C4-2B (cell line): ENCODE measurements at regions not wholly inside any gene's neighbourhood (a gene's known extent, or its start where the extent isn't known, plus 50 kb on each side); places are given as distances from the start of the nearest gene placed in this dataset.

Experiments
- CTCF ChIP-seq: fragments of 450-650 bp; conservative IDR thresholded peaks from 2 replicates; pipeline ENCODE4 v1.5.1; 2017; ENCODE audit warnings: mild to moderate bottlenecking
- ZFX ChIP-seq: fragments of 450-650 bp; IDR thresholded peaks from 2 replicates; pipeline ENCODE4 v1.6.1; 2017

- TF ChIP-seq CTCF (no peak), ZFX (no peak)
Observed at GRCh38 chr1:218752126-218752525, 407.0 kb downstream of the TGFB2 start.
